Gastroesophageal sphincter (tissue), 3 donors: ENCODE measurements at regions not wholly inside any gene's neighbourhood (a gene's known extent, or its start where the extent isn't known, plus 50 kb on each side); places are given as distances from the start of the nearest gene placed in this dataset.

Source experiments
- POLR2A ChIP-seq, 2 donors: fragments of 450-650 bp; IDR thresholded peaks; one replicate each; pipeline ENCODE4 v1.6.1; 2017; ENCODE audit warnings: antibody characterized with exemption in 2 of 2, mild to moderate bottlenecking in 2 of 2, moderate library complexity in 1 of 2
- TF ChIP-seq, protein P1 (sequence below), 4 experiments: fragments of 200-600 bp in 2 of 4; fragments of 450-650 bp in 2 of 4; sonication (generic) in 1 of 4; IDR thresholded peaks; one replicate each; pipeline ENCODE4 v1.5.1; 2017 to 2019; ENCODE audit warnings: antibody characterized with exemption in 4 of 4, mild to moderate bottlenecking in 2 of 4, moderate library complexity in 2 of 4

DNA sequence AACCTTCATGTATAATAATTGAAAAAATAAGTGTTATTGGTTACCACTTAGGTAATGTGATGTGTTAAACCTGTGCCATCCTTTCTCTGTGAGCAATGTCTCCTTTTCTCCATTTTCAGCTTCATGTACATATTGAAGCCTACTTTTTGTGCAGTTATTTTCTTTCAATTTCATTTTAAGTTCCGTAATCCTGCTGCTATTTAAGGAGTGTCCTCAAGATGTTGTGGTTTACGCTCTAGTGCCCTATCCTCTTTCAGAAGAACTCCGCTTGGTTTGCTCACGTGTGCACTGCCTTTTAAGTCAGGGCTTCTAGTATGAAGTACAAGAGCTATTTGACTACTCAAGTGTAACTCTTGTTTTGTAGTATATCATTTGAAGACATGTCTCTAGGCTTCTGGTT, 2253.2 kb upstream of the TENM3 start:
- TF ChIP-seq POLR2A (IDR thresholded peaks at IDR 0.05): no peak
- TF ChIP-seq, protein P1, sequence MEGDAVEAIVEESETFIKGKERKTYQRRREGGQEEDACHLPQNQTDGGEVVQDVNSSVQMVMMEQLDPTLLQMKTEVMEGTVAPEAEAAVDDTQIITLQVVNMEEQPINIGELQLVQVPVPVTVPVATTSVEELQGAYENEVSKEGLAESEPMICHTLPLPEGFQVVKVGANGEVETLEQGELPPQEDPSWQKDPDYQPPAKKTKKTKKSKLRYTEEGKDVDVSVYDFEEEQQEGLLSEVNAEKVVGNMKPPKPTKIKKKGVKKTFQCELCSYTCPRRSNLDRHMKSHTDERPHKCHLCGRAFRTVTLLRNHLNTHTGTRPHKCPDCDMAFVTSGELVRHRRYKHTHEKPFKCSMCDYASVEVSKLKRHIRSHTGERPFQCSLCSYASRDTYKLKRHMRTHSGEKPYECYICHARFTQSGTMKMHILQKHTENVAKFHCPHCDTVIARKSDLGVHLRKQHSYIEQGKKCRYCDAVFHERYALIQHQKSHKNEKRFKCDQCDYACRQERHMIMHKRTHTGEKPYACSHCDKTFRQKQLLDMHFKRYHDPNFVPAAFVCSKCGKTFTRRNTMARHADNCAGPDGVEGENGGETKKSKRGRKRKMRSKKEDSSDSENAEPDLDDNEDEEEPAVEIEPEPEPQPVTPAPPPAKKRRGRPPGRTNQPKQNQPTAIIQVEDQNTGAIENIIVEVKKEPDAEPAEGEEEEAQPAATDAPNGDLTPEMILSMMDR (IDR thresholded peaks at IDR 0.05): no peak
